H1 (cell line): ENCODE measurements at regions not wholly inside any gene's neighbourhood (a gene's known extent, or its start where the extent isn't known, plus 50 kb on each side); places are given as distances from the start of the nearest gene placed in this dataset.

Experiments used
- CTCF ChIA-PET: fragments of 300-600 bp; sonication (Branson Sonifier 250); formaldehyde crosslinking; loops from one replicate; lab custom pipeline; 2021; ENCODE audit not compliant: partially characterized antibody; lab: Charles Lee
- POLR2A ChIA-PET: fragments of 300-600 bp; sonication (Branson Sonifier 250); formaldehyde crosslinking; loops from one replicate; lab custom pipeline; 2021; ENCODE audit warnings: inconsistent platforms; ENCODE audit not compliant: partially characterized antibody; lab: Charles Lee
- DNase-seq, 2 experiments: peaks; one replicate each; pipeline versions ENCODE4 v3.0.0 to v3.0.0-alpha.2; 2010 to 2022; ENCODE audit warnings: low spot score in 2 of 2, low read depth in 1 of 2, mixed read lengths in 1 of 2
- FAIRE-seq: peaks from 2 replicates; lab custom pipeline; 2011; peaks lifted over from hg19 to GRCh38; lab: Jason Lieb, UNC
- H2AFZ ChIP-seq: 2 replicates; pipeline ENCODE4 v1.8.1; 2012; ENCODE audit warnings: low read length, inconsistent platforms
- H2AK5ac ChIP-seq: 2 replicates; pipeline ENCODE4 v1.6.1; 2013; ENCODE audit warnings: low read depth, low read length
- H2BK120ac ChIP-seq: replicated peaks from 2 replicates; pipeline ENCODE3; 2013; ENCODE audit warnings: low read depth, low read length, inconsistent platforms
- H2BK12ac ChIP-seq: 2 replicates; pipeline ENCODE4 v1.6.1; 2013; ENCODE audit warnings: low read depth, low read length
- H2BK15ac ChIP-seq: 2 replicates; pipeline ENCODE4 v1.6.1; 2013; ENCODE audit warnings: low read length
- H2BK20ac ChIP-seq: 2 replicates; pipeline ENCODE4 v1.6.1; 2013; ENCODE audit warnings: low read length
- H2BK5ac ChIP-seq: 2 replicates; pipeline ENCODE4 v1.6.1; 2013; ENCODE audit warnings: low read depth, low read length
- H3K14ac ChIP-seq: 2 replicates; pipeline ENCODE4 v1.6.1; 2013; ENCODE audit warnings: inconsistent platforms; ENCODE audit not compliant: insufficient read length
- H3K18ac ChIP-seq: 2 replicates; pipeline ENCODE4 v1.6.1; 2013; ENCODE audit warnings: low read length; ENCODE audit errors: extremely low read depth
- H3K23ac ChIP-seq: 2 replicates; pipeline ENCODE4 v1.6.1; 2013; ENCODE audit warnings: inconsistent platforms; ENCODE audit not compliant: insufficient read length
- H3K23me2 ChIP-seq: 2 replicates; pipeline ENCODE4 v1.6.1; 2013; ENCODE audit warnings: low read depth, low read length
- H3K27ac ChIP-seq: 2 replicates; pipeline ENCODE4 v1.6.1; 2011; ENCODE audit warnings: low read depth, low read length, inconsistent platforms
- H3K27me3 ChIP-seq, 4 experiments: replicated peaks in 1 of 4; 1 replicate in 1 of 4; 2 replicates in 3 of 4; pipeline versions ENCODE4 v1.6.1 to v1.8.1; 2011 to 2013; ENCODE audit warnings: low read length in 3 of 4, mild to moderate bottlenecking in 3 of 4, inconsistent platforms in 2 of 4, mixed read lengths in 2 of 4, moderate library complexity in 1 of 4; ENCODE audit not compliant: control insufficient read depth in 3 of 4, insufficient read depth in 3 of 4; ENCODE audit errors: extremely low read depth in 1 of 4
- H3K36me3 ChIP-seq, 4 experiments: 2 replicates each; pipeline versions ENCODE4 v1.6.1 to v1.8.1; 2011 to 2013; ENCODE audit warnings: mild to moderate bottlenecking in 4 of 4, low read length in 3 of 4, moderate library complexity in 2 of 4, control low read depth in 1 of 4, inconsistent platforms in 1 of 4; ENCODE audit not compliant: insufficient read depth in 4 of 4, control insufficient read depth in 2 of 4
- H3K4ac ChIP-seq: replicated peaks from 2 replicates; pipeline ENCODE3; 2013; ENCODE audit warnings: low read length, low read depth, mixed read lengths, inconsistent platforms; ENCODE audit not compliant: insufficient read length
- H3K4me1 ChIP-seq, 4 experiments: replicated peaks in 1 of 4; 1 replicate in 1 of 4; 2 replicates in 3 of 4; pipeline versions ENCODE4 v1.6.1 to v1.8.1; 2011 to 2013; ENCODE audit warnings: low read length in 3 of 4, inconsistent platforms in 2 of 4, mixed read lengths in 1 of 4; ENCODE audit not compliant: insufficient read depth in 4 of 4, control insufficient read depth in 3 of 4
- H3K4me2 ChIP-seq, 2 experiments: 2 replicates each; pipeline versions ENCODE4 v1.6.1 to v1.8.1; 2011 to 2013; ENCODE audit warnings: low read depth in 2 of 2, low read length in 2 of 2, control low read depth in 1 of 2, inconsistent platforms in 1 of 2, mild to moderate bottlenecking in 1 of 2; ENCODE audit not compliant: insufficient read depth in 1 of 2
- H3K4me3 ChIP-seq, 4 experiments: fragments of 200-600, 300-600 bp in 1 of 4; sonication (generic), shearing (Covaris generic), sonication (Bioruptor Twin) in 1 of 4; 2 replicates each; pipeline versions ENCODE4 v1.5.1 to v1.8.1; 2011 to 2016; ENCODE audit warnings: low read length in 4 of 4, low read depth in 3 of 4, control low read depth in 2 of 4, inconsistent platforms in 2 of 4, mild to moderate bottlenecking in 2 of 4, mixed read lengths in 1 of 4, moderate library complexity in 1 of 4; ENCODE audit not compliant: insufficient read depth in 2 of 4; ENCODE audit errors: extremely low read depth in 1 of 4
- H3K56ac ChIP-seq: replicated peaks from 2 replicates; pipeline ENCODE3; 2013; ENCODE audit warnings: low read depth, mild to moderate bottlenecking, mixed read lengths, low read length, inconsistent platforms; ENCODE audit not compliant: insufficient read length
- H3K79me1 ChIP-seq: 2 replicates; pipeline ENCODE4 v1.6.1; 2013; ENCODE audit warnings: low read depth, low read length, control low read depth
- H3K79me2 ChIP-seq, 2 experiments: 2 replicates each; pipeline versions ENCODE4 v1.6.1 to v1.8.1; 2012 to 2013; ENCODE audit warnings: low read length in 2 of 2, mild to moderate bottlenecking in 2 of 2, inconsistent platforms in 1 of 2; ENCODE audit not compliant: insufficient read depth in 2 of 2, control insufficient read depth in 1 of 2
- H3K9ac ChIP-seq, 4 experiments: replicated peaks in 1 of 4; 1 replicate in 1 of 4; 2 replicates in 3 of 4; pipeline versions ENCODE4 v1.6.1 to v1.8.1; 2011 to 2013; ENCODE audit warnings: low read depth in 3 of 4, low read length in 3 of 4, control low read depth in 2 of 4, mild to moderate bottlenecking in 2 of 4, moderate library complexity in 2 of 4, inconsistent platforms in 1 of 4; ENCODE audit errors: extremely low read depth in 1 of 4
- H3K9me3 ChIP-seq, 2 experiments: 2 replicates each; pipeline versions ENCODE4 v1.6.1 to v1.8.1; 2012 to 2013; ENCODE audit warnings: mild to moderate bottlenecking in 2 of 2, moderate library complexity in 2 of 2, control low read depth in 1 of 2, inconsistent platforms in 1 of 2, low read depth in 1 of 2, low read length in 1 of 2, mixed read lengths in 1 of 2; ENCODE audit not compliant: insufficient read depth in 2 of 2
- H4K20me1 ChIP-seq, 2 experiments: replicated peaks in 1 of 2; 2 replicates each; pipeline versions ENCODE3 to v1.8.1; 2011 to 2013; ENCODE audit warnings: inconsistent platforms in 2 of 2, low read length in 2 of 2, mild to moderate bottlenecking in 1 of 2; ENCODE audit not compliant: insufficient read depth in 2 of 2, control insufficient read depth in 1 of 2
- H4K5ac ChIP-seq: 2 replicates; pipeline ENCODE4 v1.6.1; 2013; ENCODE audit warnings: low read length, low read depth, mixed read lengths, inconsistent platforms; ENCODE audit not compliant: insufficient read length
- H4K8ac ChIP-seq: 2 replicates; pipeline ENCODE4 v1.8.0; 2013; ENCODE audit warnings: mild to moderate bottlenecking, moderate library complexity, low read length, inconsistent platforms; ENCODE audit not compliant: insufficient read depth; ENCODE audit errors: extremely low read depth
- H4K91ac ChIP-seq: replicated peaks from 2 replicates; pipeline ENCODE3; 2013; ENCODE audit warnings: low read length, mixed read lengths, inconsistent platforms; ENCODE audit not compliant: insufficient read length
- CHD1 ChIP-seq: IDR thresholded peaks from 2 replicates; pipeline ENCODE4 v1.6.1; 2012; ENCODE audit warnings: low read depth, low read length, improper control_type of control experiment
- EP300 ChIP-seq, 2 experiments: IDR thresholded peaks; 1 replicate in 1 of 2; 2 replicates in 1 of 2; pipeline ENCODE4 v1.6.1; 2011 to 2012; ENCODE audit warnings: low read depth in 2 of 2, low read length in 2 of 2, mild to moderate bottlenecking in 2 of 2, borderline replicate concordance in 1 of 2, inconsistent platforms in 1 of 2, moderate library complexity in 1 of 2
- GTF2F1 ChIP-seq: IDR thresholded peaks from 2 replicates; pipeline ENCODE4 v1.6.1; 2012; ENCODE audit warnings: low read depth, low read length, improper control_type of control experiment, borderline replicate concordance
- JUND ChIP-seq: IDR thresholded peaks from 2 replicates; pipeline ENCODE4 v1.6.1; 2011; ENCODE audit warnings: mild to moderate bottlenecking, improper control_type of control experiment, low read length
- SAP30 ChIP-seq: fragments of 300-600 bp; sonication (generic); IDR thresholded peaks from 2 replicates; pipeline ENCODE4 v1.7.1; 2012; ENCODE audit warnings: low read length, moderate library complexity, mild to moderate bottlenecking, inconsistent platforms; ENCODE audit not compliant: insufficient read depth, insufficient replicate concordance
- SRF ChIP-seq: IDR thresholded peaks from 2 replicates; pipeline ENCODE4 v1.6.1; 2011; ENCODE audit warnings: mild to moderate bottlenecking, low read depth, low read length, moderate library complexity
- ZNF274 ChIP-seq: IDR thresholded peaks from 2 replicates; pipeline ENCODE4 v1.7.0; 2012; ENCODE audit warnings: low read length, borderline replicate concordance; ENCODE audit errors: extremely low read depth
- WGBS, 2 experiments: shearing (Covaris generic) in 1 of 2; methylation state at CpG; one replicate each; pipeline versions ENCODE4 v1.1.6 to v1.1.7; 2013 to 2015; ENCODE audit warnings: low lambda C conversion rate in 2 of 2, mixed read lengths in 2 of 2, inconsistent platforms in 1 of 2, low coverage in 1 of 2, missing lambda C conversion rate in 1 of 2; ENCODE audit not compliant: insufficient replicate concordance in 2 of 2, insufficient coverage in 1 of 2, insufficient read length in 1 of 2; ENCODE audit errors: extremely low coverage in 1 of 2, missing lambda C conversion rate in 1 of 2; 5-methylcytosine and 5-hydroxymethylcytosine counted together

- Histone ChIP-seq H4K5ac (no peak overlapping the region), H3K4ac (no peak overlapping the region), H4K20me1 (no peaks in the 10 kb centered on the region), H3K36me3 (no peaks in the 10 kb centered on the region), H3K4me3 (no peak overlapping the region), H3K14ac (no peak overlapping the region), H3K56ac (no peak overlapping the region), H3K79me1 (no peaks in the 10 kb centered on the region), H3K27ac (no peak overlapping the region), H4K8ac (no peak overlapping the region), H3K9ac (no peak overlapping the region), H3K23me2 (no peaks in the 10 kb centered on the region), H2BK12ac (no peak overlapping the region), H2BK5ac (no peak overlapping the region), H2AK5ac (no peak overlapping the region), H3K4me1 (peaks cover 0 to 3% (median 0%) of the 10 kb centered on the region in 4 experiments; a peak in 2 of 7 replicates), H2BK120ac (no peak overlapping the region), H3K79me2 (no peaks in the 10 kb centered on the region), H4K91ac (no peak overlapping the region), H2AFZ (0 out of 2 replicates have a peak overlapping the region, but pooled peaks have one; percentile 6), H3K18ac (no peak overlapping the region), H2BK15ac (no peak overlapping the region), H3K23ac (no peak overlapping the region), H3K4me2 (no peak overlapping the region)
- DNase-seq (no peak), FAIRE-seq (no peak)
- ChIA-PET POLR2A (no interaction called here), CTCF (interaction anchor here (0.6 kb wide), 1 partner anchor 9 kb away, joined by 3 read pairs; no protein-coding TSS in a partner anchor)
- 90% methylated on average over 11 of the region's 11 CpGs; no CpG with 5 or more reads in 1 of the 2 experiments for WGBS, 2 experiments
- TF ChIP-seq SRF (no peak), EP300 (IDR thresholded peaks at IDR 0.05; ENCODE audit: borderline replicate concordance in 1 of 2, low read depth in 2 of 2, low read length in 2 of 2) (no peak), JUND (no peak), CHD1 (no peak), SAP30 (no peak), ZNF274 (no peak), GTF2F1 (no peak)
- TF ChIP-seq, all 59 proteins: peak for 0
- Histone ChIP-seq H2BK20ac (no peak overlapping the region), H3K9me3 (no peaks in the 10 kb centered on the region), H3K27me3 (no peaks in the 10 kb centered on the region)
These were observed 267.4 kb upstream of the EXOC2 start for GRCh38 chr6:960356-960755.
